ENCODE measurements at regions not wholly inside any gene's neighbourhood (a gene's known extent, or its start where the extent isn't known, plus 50 kb on each side); places are given as distances from the start of the nearest gene placed in this dataset.

DNA sequence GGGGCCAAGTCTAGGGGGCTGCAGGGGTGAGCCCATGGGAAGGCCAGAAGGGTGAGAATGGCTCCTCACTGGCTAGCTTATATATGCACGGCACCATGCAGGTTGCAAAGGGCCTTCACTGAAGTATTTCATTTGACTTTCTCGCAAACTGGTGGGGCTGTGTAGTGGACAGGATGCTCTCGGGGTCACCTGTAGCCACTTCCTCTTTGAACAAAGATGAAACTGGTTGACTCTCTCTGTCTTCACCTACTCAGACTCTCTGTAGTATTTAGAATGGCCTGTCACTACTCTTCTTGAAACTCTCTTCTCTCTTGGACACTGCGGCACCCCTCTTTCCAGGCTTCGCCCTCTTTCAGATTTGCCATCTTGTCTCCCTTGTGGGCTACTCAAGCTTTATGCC is 560.5 kb downstream of the PKHD1 start:
- TF ChIP-seq FOXK1 (CRISPR knock-in tag; IDR thresholded peaks at IDR 0.05; ENCODE audit: borderline replicate concordance, low read depth): no peak
- no peak for TF ChIP-seq HNF1A (IDR thresholded peaks at IDR 0.05; ENCODE audit: low read depth)
- TF ChIP-seq HNF1A (CRISPR knock-in tag; IDR thresholded peaks at IDR 0.05; ENCODE audit: borderline replicate concordance): no peak
- no peak for TF ChIP-seq NPAS2 (CRISPR knock-in tag; IDR thresholded peaks at IDR 0.05; ENCODE audit: borderline replicate concordance)
- no peak for TF ChIP-seq ATF1 (CRISPR knock-in tag; IDR thresholded peaks at IDR 0.05)
- no peak for TF ChIP-seq YEATS2 (CRISPR knock-in tag; IDR thresholded peaks at IDR 0.05; ENCODE audit: borderline replicate concordance)
